HG03060 (cell line): ENCODE measurements at regions not wholly inside any gene's neighbourhood (a gene's known extent, or its start where the extent isn't known, plus 50 kb on each side); places are given as distances from the start of the nearest gene placed in this dataset.
"Not testable (repeated sequence)": the region's sequence is repeated elsewhere in the genome, so short reads cannot be mapped to it uniquely, and the experiment has no call there.

Experiments
- ATAC-seq: cut with Tn5 transposase; IDR thresholded peaks from one replicate; pipeline ENCODE4 v1.9.1; 2021; ENCODE audit warnings: low read depth, moderate number of reproducible peaks; ENCODE audit not compliant: unreplicated experiment

DNA sequence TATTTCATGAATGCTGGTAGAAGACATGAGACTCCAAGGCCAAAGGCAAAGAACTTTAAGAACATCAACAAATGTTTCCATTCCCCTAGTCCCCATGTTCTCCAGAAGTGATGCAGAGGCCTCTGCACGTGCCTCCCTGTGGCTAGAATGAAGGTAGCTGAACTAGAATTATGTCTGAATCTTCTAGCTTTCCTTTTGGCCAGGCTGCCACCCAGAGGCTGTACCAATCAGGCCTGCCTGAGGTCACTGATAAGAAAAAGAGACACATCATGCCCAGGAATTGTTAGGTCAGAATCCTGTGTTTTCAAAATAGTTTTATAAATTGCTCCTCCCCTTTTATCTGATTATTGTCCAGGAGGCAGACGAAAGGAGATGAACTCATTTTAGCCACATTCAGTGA, 188.0 kb upstream of the SLC16A7 start:
- no peak for ATAC-seq

DNA sequence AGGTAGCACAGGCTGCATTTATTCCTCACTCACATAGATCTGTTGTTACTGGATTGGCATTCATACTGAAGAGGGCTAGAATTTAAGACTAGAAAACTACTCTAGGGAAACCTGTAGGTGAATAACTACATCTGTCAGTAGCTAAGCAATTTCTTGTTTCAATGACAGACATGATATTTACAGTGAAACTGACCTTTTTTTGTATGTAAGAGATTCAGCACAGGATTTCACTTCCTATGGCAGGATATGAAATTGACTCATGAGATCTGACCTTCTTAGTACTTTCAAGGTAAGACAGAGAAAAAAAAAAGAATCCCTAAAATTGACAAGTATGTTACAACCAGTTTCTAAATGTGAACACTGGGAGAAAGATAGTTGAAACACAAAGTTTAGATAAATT, 189.8 kb upstream of the SLC16A7 start:
- ATAC-seq = no peak

DNA sequence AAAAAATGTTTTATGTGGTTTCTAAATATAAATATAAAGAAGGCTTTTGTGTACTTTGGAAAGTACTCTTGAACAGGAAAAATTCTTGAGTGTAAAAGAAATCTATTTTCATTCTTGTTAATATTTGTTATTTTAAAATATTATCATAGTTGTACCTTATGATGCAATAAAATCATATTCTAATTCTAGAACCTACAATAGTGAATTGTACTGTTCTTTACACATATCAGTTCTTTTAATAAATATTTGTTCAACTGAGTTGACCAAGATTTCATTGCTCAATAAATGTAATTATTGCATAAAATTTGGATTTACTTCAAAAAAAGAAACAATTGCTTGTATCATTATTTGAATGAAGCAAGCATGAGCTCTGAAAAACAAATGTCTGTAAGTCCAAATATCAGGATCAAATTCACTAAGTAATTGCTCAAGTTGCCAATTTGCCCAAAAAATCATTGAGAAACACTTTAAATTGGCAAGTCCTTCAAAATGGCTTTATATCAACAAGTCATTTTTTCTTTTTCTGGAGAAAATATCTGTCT, 191.6 kb upstream of the SLC16A7 start:
- ATAC-seq = no peak

- ATAC-seq = no peak
Observed at GRCh38 chr12:59403259-59403932, 192.4 kb upstream of the SLC16A7 start.

- no peak for ATAC-seq
Observed at GRCh38 chr12:59401862-59402261, 194.0 kb upstream of the SLC16A7 start.

GRCh38 chr12:59398164-59398563, 197.7 kb upstream of the SLC16A7 start:
- no peak for ATAC-seq

DNA sequence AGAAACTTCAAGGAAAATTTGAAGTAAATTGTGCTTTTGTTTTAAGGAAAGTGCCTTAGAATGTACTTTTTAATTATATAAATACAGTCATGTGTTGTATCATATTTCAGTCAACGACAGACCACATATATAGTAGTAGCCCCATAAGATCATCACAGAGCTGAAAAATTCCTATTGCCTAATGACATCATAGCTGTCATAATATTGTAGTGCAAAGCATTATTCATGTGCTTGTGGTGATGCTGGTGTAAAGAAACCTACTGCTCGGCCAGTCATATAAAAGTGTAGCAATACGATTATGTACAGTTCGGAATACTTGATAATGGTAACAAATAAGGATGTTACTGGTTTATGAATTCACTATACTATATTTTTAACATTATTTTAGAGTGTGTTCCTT, 198.9 kb upstream of the SLC16A7 start:
- ATAC-seq = no peak

DNA sequence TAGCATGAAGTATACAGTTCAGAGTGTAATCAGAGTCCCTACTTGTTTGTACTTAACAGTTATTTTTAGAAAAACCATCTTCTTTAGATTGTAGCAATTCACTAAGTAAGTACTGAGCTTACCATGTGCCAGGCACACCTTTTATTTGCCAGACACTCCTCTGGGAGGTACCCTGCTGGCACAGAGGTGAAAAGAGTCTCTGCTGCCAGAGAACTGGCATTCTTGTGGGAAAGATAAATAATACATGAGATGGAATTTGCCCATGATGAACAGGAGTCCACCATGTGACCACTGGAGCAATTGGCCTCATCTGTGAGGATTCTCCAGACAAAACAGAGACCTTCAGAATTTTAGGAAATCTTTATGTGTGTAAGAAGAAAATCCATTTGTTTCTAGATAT, 199.3 kb upstream of the SLC16A7 start:
- ATAC-seq = no peak

GRCh38 chr12:59395310-59395709, 200.5 kb upstream of the SLC16A7 start:
- ATAC-seq = not testable (repeated sequence)

GRCh38 chr12:59393506-59393905, 202.3 kb upstream of the SLC16A7 start:
- no peak for ATAC-seq

DNA sequence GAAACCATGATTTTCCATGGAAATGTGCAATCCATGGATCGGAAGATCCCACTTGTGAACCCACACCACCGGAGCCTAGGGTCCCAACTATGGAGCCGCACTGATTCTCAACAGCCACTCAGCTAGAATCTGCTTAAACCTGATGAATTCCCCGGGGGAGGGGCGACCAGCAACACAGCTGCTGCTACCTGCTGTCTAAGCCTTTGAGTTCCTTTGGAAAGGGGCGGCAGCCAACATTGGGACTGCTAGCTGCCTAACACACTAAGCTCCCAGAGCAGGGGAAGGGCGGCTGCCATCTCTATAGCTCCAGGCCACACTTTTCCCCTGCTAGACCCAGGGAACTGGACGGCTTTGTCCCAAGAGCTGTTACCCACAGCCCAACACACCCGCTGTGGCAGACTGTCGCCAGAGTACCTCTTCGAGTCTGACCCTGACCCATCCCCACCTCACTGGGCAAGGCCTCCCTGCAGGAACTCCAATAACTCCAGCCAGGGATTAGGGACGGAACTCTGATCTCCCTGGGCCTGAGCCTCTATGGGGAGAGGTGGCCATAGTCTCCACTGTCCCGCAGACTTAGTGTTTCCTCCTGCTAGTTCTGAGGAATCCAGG, 205.8 kb upstream of the SLC16A7 start:
- ATAC-seq = no peak

- ATAC-seq = no peak
Observed at GRCh38 chr12:59388694-59389093, 207.1 kb upstream of the SLC16A7 start.

DNA sequence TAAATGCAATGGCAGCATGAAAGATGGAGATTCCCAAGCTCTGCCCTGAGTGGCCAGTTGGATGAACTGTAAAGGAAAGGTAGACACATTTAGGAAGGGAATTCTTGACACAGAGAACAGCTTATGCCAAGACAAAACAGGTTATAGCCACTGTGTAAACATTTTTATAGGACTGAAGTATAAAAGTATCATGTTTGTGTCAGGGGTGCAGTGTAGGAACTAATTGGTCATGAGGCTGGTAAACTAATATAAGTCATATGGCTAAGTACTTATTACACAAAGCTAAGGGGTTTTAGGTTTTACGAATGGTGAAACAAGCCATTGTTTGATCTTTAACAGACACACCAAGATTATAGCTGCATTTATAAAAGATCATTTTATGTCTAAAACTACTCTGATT, 207.7 kb upstream of the SLC16A7 start:
- no peak for ATAC-seq

DNA sequence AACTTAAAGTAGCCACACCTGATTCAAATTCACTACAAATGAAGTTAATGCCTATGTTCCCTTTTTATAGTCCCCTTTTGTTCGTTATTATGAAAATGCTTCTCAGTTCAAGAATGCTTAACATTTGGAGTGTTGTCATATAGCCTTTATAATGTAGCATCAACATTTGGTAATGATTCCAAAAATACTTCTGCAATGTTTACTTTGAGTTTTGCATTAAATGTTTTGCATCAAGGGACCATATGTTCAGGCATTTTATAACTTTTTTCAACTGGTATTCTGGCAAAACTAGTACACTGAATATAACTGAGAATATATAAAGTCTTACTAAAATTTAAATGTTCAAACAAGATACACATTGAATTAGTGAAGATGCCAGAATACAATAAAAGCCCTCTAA, 209.6 kb upstream of the SLC16A7 start:
- no peak for ATAC-seq

- ATAC-seq = no peak
Observed at GRCh38 chr12:59383079-59383822, 212.6 kb upstream of the SLC16A7 start.

- no peak for ATAC-seq
Observed at GRCh38 chr12:59382282-59383078, 213.3 kb upstream of the SLC16A7 start.

DNA sequence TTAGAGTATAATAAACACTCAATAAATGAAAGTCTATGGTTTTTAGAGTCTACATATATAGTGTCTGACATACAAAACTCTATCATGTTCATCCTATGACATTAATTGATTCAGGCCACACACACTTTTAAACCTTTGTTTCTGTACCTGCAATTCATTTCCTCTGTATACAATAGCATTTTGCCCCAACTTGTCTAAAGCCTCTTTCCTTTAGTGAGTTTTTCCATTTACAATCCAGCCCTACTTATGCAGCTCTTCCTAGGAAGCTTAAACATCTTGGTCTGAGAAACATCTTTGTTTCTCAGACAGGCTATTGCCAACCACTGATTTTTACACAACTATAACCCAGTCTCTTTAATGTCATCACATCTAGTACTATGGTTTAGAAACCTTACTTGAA, 214.7 kb upstream of the SLC16A7 start:
- no peak for ATAC-seq

GRCh38 chr12:59375633-59376032, 220.2 kb upstream of the SLC16A7 start:
- no peak for ATAC-seq

DNA sequence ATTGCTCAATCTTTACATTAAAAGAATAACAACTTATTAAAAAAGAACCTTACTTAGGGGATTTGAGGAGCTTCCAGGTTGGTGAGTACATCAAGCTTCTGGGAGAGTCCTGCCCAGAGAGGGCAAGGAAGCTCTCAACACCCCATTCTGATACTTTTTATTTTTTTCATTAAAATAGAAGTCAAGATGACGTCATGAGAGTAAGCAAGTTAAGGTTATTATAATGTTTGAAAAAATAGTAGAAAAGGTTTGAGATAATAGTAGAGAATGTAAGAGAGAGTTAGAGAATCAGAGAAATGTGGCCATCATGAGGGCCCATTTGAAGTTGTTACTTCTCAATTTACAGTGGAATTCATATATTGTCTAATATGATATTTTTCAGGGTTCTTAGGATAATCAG, 221.0 kb upstream of the SLC16A7 start:
- no peak for ATAC-seq

GRCh38 chr12:59372956-59373355, 222.9 kb upstream of the SLC16A7 start:
- ATAC-seq = no peak

- ATAC-seq = no peak
Observed at GRCh38 chr12:59370933-59371332, 224.9 kb upstream of the SLC16A7 start.
